Ascending aorta (tissue), 2 donors: ENCODE measurements at regions not wholly inside any gene's neighbourhood (a gene's known extent, or its start where the extent isn't known, plus 50 kb on each side); places are given as distances from the start of the nearest gene placed in this dataset.

Source experiments
- DNase-seq, 2 donors: peaks; one replicate each; pipeline ENCODE4 v3.0.0-alpha.2; 2019; ENCODE audit warnings: low spot score in 2 of 2
- H3K27ac ChIP-seq, 2 donors: fragments of 200-600 bp; sonication (generic); one replicate each; pipeline ENCODE4 v1.5.1; 2016 to 2017; ENCODE audit warnings: mild to moderate bottlenecking in 1 of 2
- H3K27me3 ChIP-seq: fragments of 200-600 bp; sonication (generic); one replicate; pipeline ENCODE4 v1.5.1; 2017
- H3K36me3 ChIP-seq, 2 donors: fragments of 200-600 bp; sonication (generic); one replicate each; pipeline ENCODE4 v1.5.1; 2016
- H3K4me1 ChIP-seq, 2 donors: fragments of 200-600 bp; sonication (generic); one replicate each; pipeline ENCODE4 v1.5.1; 2016 to 2017; ENCODE audit warnings: mild to moderate bottlenecking in 1 of 2
- H3K4me3 ChIP-seq, 2 donors: fragments of 200-600 bp; sonication (generic); one replicate each; pipeline ENCODE4 v1.5.1; 2016 to 2017; ENCODE audit warnings: mild to moderate bottlenecking in 1 of 2
- H3K9me3 ChIP-seq, 2 donors: fragments of 200-600 bp; sonication (generic); one replicate each; pipeline ENCODE4 v1.5.1; 2016
- intact Hi-C: fragments of 100-400 bp; cut with DNase I; formaldehyde crosslinking; loops from one replicate; pipeline ENCODE4 v1.15.1; 2023
- TF ChIP-seq, protein P1 (sequence below), 3 experiments: fragments of 200-600 bp in 2 of 3; fragments of 450-650 bp in 1 of 3; sonication (generic) in 2 of 3; IDR thresholded peaks; one replicate each; pipeline ENCODE4 v1.5.1; 2016 to 2019; ENCODE audit warnings: antibody characterized with exemption in 3 of 3, mild to moderate bottlenecking in 1 of 3, moderate library complexity in 1 of 3

DNA sequence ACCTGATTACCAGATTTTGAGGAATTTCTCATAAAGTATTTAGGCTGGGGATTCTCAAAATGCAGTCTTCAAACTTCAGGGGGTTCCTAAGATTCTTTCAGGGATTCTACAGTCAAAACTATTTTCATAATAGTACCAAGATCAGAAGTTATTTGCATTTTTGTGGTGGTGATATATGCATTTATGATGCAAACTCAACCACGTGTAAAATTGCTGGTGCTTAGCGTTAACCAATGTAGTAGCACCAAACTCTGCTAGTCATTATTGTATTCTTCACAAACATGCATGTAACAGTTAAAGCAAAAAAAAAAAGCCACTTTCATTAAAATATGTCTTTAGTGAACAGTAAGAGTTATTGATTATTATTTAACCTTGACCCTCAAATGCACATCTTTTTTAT lies 274.9 kb upstream of the DNAJC19 start:
- no peaks in the 10 kb centered on the region for H3K4me1 ChIP-seq
- TF ChIP-seq, protein P1, sequence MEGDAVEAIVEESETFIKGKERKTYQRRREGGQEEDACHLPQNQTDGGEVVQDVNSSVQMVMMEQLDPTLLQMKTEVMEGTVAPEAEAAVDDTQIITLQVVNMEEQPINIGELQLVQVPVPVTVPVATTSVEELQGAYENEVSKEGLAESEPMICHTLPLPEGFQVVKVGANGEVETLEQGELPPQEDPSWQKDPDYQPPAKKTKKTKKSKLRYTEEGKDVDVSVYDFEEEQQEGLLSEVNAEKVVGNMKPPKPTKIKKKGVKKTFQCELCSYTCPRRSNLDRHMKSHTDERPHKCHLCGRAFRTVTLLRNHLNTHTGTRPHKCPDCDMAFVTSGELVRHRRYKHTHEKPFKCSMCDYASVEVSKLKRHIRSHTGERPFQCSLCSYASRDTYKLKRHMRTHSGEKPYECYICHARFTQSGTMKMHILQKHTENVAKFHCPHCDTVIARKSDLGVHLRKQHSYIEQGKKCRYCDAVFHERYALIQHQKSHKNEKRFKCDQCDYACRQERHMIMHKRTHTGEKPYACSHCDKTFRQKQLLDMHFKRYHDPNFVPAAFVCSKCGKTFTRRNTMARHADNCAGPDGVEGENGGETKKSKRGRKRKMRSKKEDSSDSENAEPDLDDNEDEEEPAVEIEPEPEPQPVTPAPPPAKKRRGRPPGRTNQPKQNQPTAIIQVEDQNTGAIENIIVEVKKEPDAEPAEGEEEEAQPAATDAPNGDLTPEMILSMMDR (IDR thresholded peaks at IDR 0.05), result no peak
- no peak overlapping the region for H3K4me3 ChIP-seq
- no peaks in the 10 kb centered on the region for H3K36me3 ChIP-seq
- no peak for DNase-seq
- H3K27ac ChIP-seq, result no peak overlapping the region
- no peaks in the 10 kb centered on the region for H3K9me3 ChIP-seq
- intact Hi-C loops, result no loop called here
- H3K27me3 ChIP-seq, result no peaks in the 10 kb centered on the region

DNA sequence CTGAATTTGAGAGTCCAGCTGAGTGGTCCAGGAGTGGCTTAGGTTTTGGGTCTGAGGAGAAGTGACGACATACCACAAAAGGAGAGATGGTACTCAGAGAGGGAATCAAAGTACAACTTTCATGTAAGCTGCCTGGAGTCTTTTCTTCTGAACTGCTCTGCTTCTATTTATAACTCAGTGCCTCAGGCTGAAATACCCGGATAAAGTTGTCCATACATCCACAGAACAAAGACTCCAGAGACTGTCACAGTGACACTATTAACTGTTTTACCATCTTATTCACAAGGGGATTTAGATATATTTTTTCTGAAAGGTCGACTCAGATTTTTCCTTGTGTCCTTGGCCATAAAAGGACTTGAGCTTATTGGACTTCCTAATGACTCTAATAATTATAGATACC lies 264.3 kb upstream of the DNAJC19 start:
- no peaks in the 10 kb centered on the region for H3K4me1 ChIP-seq
- no peak overlapping the region for H3K4me3 ChIP-seq
- no peaks in the 10 kb centered on the region for H3K36me3 ChIP-seq
- H3K27me3 ChIP-seq, result no peaks in the 10 kb centered on the region
- DNase-seq, result no peak
- intact Hi-C loops, result no loop called here
- TF ChIP-seq, protein P1 (IDR thresholded peaks at IDR 0.05), result no peak
- no peaks in the 10 kb centered on the region for H3K9me3 ChIP-seq
- H3K27ac ChIP-seq, result no peak overlapping the region

DNA sequence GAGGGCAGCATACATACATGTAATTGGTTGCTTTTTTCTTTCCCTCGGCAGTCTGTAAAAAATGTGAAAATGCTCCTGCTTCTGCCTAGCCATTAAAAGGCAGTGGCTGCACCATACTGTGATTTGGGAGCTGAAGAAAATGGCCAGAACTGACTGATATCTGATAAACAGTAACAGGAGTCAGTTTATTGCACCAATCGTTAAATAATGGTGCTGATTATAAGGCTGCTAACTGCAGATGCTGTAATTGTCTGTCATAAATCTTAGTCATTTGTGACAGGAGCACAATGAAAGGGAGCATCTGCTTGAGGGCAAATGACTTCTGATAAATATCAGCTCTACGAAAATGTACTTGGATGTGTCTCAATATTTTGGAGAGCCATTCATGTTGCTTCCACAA lies 263.1 kb upstream of the DNAJC19 start:
- TF ChIP-seq, protein P1 (IDR thresholded peaks at IDR 0.05), result no peak
- DNase-seq, result no peak
- no peak overlapping the region for H3K4me3 ChIP-seq
- H3K36me3 ChIP-seq, result no peaks in the 10 kb centered on the region
- intact Hi-C loops, result no loop called here
- H3K27ac ChIP-seq, result no peak overlapping the region
- no peaks in the 10 kb centered on the region for H3K27me3 ChIP-seq
- no peaks in the 10 kb centered on the region for H3K9me3 ChIP-seq
- H3K4me1 ChIP-seq, result no peaks in the 10 kb centered on the region

DNA sequence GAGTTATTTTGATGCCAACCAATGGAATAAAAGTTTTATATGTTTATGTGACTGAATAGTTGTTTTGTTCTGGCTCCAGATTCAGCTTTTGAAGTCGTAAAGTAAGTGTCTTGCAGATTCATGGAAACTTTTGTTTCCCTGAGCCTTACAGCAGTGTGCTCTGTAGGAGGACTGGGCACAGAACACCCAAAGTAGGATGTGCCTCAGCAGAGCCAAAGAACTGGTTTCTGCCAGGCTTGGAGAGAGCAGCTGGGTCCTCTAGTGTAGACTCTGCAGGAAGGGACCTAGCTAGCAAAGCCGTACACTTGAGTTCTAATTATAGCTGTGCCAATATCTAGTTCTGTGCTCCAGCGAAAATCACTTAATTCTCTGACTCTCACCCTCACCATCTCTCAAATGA lies 261.2 kb upstream of the DNAJC19 start:
- H3K4me1 ChIP-seq, result no peaks in the 10 kb centered on the region
- intact Hi-C loops, result no loop called here
- no peak for DNase-seq
- no peak overlapping the region for H3K27ac ChIP-seq
- no peaks in the 10 kb centered on the region for H3K27me3 ChIP-seq
- no peaks in the 10 kb centered on the region for H3K36me3 ChIP-seq
- no peaks in the 10 kb centered on the region for H3K9me3 ChIP-seq
- no peak overlapping the region for H3K4me3 ChIP-seq
- TF ChIP-seq, protein P1 (IDR thresholded peaks at IDR 0.05), result no peak

DNA sequence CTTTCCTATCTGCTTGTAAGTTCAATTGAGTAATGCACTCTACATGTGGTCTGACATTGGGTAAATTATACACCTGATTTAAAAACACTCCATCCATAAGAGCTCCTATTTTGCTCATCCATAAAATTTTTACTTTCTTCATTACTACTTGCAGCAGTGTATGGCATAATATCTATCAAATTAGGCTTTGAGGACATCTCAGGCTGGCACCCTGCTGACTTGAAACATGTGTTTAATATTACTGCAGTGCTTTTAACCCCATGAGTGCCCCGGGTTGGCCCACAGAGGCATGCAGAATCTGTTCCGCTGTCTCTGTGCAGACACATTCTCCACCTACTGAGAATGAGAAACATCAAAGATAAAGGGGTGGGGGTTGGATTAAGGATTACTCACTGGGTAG lies 249.9 kb upstream of the DNAJC19 start:
- no peaks in the 10 kb centered on the region for H3K27me3 ChIP-seq
- H3K4me1 ChIP-seq, result no peaks in the 10 kb centered on the region
- TF ChIP-seq, protein P1 (IDR thresholded peaks at IDR 0.05), result no peak
- no peaks in the 10 kb centered on the region for H3K36me3 ChIP-seq
- H3K27ac ChIP-seq, result no peak overlapping the region
- H3K9me3 ChIP-seq, result no peaks in the 10 kb centered on the region
- no peak for DNase-seq
- intact Hi-C loops, result no loop called here
- no peak overlapping the region for H3K4me3 ChIP-seq

DNA sequence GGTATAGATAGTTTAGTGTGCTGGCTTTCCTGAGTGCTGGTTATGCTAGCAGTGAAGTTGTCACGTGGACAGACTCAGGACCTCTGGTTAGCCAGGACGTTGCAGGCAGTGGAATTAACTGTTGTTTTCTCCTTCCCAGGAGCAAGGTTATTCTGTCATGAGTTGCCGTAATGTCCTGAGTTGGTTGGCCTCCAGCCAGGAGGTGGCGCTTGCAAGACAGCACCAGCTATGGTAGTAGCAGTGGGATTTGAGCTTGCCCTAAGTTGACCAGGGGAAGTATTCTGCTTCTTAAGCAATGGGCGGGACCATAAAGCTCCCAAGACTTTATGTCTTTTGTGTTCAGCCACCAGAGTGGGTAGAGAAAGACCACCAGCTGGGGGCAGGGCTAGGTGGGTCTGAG lies 240.7 kb upstream of the DNAJC19 start:
- H3K27me3 ChIP-seq, result no peaks in the 10 kb centered on the region
- no peaks in the 10 kb centered on the region for H3K36me3 ChIP-seq
- intact Hi-C loops, result no loop called here
- TF ChIP-seq, protein P1 (IDR thresholded peaks at IDR 0.05), result no peak
- DNase-seq, result no peak
- H3K4me3 ChIP-seq, result no peak overlapping the region
- no peaks in the 10 kb centered on the region for H3K4me1 ChIP-seq
- H3K9me3 ChIP-seq, result no peaks in the 10 kb centered on the region
- H3K27ac ChIP-seq, result no peak overlapping the region
